GM21515 (cell line): ENCODE measurements at regions not wholly inside any gene's neighbourhood (a gene's known extent, or its start where the extent isn't known, plus 50 kb on each side); places are given as distances from the start of the nearest gene placed in this dataset.

Experiments
- ATAC-seq: cut with Tn5 transposase; IDR thresholded peaks from one replicate; pipeline ENCODE4 v1.9.1; 2021; ENCODE audit not compliant: unreplicated experiment

DNA sequence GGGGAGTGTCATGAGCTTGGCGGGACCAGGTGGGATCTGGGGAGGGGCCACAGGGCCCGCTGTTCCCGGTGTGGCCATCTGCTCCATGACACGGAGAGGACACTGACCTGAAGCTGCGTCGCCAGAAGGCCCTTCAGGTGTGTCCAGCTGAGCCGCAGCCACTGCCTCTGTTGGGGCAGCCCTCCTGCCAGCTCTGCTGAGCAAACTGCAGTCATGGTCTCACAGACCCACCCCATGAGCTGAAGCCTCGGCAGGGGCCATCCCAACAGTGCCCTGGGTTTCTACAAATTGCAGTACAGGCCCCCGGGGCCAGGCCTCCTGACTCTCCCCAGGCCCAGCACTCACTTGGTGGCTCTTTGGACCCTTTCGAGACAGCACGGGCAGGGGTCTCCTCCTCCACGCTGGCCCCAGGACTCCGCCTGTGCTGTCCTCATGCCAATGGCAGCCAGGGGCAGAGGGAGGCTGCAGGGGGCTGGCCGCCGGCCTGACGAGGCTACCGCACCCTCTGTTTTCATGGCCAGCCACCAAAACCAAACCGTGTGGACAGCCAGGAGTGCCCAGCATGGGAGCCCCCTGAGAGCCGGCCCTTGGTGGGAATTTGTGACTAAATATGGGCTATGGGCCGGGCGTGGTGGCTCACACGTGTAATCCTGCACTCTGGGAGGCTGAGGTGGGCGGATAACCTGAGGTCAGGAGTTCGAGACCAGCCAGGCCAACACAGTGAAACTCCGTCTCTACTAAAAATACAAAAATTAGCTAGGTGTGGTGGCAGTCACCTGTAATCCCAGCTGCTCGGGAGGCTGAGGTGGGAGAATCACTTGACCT is 175.2 kb upstream of the SALL3 start:
- ATAC-seq = no peak

DNA sequence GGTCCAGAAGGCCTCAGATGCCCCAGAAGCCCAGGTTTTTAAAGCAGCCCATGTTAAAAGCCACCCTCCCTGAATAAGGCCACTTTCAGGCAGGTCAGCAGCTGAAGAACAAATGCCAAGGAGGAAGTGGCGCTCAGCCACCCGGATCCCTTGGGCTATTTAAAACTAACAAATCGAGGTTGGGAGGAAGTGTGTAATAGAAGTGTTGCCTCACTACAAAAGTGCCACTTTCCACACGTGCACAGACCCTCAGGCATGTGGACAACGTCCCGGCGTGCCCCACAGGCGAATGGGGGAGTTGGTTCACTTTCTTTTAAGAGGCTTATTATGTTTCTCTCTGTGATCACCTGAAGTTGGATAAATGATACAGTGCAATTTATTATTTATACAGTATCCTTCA is 173.8 kb upstream of the SALL3 start:
- no peak for ATAC-seq

DNA sequence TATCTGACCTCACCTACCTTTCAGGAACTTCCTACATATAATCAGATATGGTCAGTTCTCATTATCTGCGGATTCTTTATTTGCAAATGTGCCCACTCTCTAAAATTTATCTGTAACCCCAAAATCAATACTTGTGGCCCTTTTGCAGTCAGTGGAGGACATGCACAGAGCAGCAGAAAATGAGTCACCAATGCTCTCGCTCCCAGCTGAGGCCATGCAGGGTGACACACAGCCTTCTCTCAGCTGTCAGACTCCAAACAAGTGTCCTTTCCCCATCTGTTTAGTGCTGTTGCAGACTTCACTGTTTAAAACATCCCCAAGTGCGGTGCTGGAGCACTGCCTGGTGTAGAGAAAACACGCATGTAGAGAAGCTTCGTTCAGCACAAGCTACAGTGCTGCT is 171.9 kb upstream of the SALL3 start:
- ATAC-seq = no peak

- ATAC-seq = no peak
Observed at GRCh38 chr18:78809845-78810244, 169.8 kb upstream of the SALL3 start.

- no peak for ATAC-seq
Observed at GRCh38 chr18:78810706-78811105, 168.9 kb upstream of the SALL3 start.

GRCh38 chr18:78812067-78812466 is 167.6 kb upstream of the SALL3 start:
- ATAC-seq = no peak

- no peak for ATAC-seq
Observed at GRCh38 chr18:78813156-78813555, 166.5 kb upstream of the SALL3 start.

- no peak for ATAC-seq
Observed at GRCh38 chr18:78813936-78814710, 165.5 kb upstream of the SALL3 start.

DNA sequence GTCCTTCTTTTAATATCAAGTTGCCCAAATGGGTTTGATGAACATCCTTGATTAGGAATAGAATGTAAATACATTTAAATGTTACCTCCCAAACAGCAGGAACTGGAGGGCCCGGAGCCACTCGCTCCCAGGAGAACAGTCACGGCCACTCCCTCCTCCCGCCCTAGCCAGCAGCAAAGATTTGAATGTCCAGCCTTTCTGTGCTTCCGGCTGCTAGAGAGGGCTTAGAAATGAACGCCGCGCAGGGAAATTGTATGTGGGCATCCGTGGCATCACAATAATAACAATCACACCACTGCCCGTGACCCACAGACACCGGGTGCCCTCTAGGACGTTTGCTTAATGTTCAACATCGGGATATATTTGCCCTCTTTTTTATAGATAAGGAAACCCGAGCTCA is 164.9 kb upstream of the SALL3 start:
- no peak for ATAC-seq

DNA sequence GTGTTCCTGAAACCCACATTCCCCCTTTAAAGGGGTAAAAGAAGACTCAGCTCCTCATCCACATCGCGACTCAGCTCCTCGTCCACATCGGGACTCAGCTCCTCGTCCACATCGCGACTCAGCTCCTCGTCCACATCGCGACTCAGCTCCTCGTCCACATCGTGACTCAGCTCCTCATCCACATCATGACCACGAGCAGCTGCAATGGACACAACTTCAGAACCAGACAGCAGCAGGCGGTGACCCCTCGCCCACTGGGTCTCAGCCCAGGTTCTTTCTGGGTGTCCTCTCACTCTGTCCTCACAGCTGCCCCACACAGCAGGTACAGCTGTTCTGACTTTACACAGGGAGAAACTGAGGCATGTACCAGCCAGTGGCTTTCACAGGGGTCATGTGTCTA is 163.5 kb upstream of the SALL3 start:
- no peak for ATAC-seq

DNA sequence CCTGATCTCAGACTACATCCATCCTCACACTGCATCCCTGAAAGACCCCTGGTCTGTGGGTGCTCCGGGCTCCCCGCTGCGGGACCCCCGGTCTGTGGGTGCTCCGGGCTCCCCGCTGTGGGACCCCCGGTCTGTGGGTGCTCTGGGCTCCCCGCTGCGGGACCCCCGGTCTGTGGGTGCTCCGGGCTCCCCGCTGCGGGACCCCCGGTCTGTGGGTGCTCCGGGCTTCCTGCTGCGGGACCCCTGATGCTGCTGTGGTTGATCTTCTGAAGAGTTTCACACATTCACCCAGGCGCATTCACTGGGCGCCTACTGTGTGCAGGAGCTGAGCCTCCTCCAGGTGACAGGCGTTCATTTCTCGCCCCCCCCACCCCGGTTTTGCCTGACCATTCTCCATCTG is 162.7 kb upstream of the SALL3 start:
- ATAC-seq = no peak

DNA sequence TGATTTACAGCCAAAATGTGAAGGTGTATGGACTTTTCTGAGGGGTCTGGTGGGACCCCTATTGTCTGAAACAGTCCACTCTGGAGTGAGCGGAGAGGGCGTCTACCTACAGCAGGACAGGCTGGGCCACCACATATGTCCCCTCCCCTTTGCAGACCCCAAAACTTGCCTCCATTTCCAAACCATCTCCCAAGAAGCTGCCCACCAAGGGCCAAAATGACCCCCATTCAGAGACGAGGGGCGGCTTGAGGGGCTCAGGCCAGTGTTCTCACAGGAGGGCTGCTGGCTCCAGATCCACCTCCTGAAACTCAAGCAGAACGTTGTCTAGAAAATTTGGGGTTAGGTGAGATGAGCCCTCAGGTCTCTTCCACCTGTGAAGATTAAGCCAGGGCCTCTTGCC is 161.1 kb upstream of the SALL3 start:
- ATAC-seq = no peak

DNA sequence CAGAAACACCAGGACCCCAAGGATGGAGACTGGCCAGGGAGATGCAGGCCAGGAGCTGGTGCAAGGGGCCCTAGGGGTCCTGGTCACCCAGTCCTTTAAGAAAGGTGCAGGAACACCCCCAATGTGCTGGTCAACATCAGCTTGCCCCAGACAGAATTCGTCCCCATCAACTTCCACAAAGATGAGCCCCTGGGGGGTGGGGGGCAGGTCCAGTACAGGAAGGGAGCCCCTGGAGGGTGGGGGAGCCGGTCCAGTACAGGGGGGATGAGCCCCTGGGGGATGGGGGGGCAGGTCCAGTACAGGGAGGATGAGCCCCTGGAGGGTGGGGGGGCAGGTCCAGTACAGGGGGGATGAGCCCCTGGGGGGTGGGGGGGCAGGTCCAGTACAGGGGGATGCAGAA is 160.7 kb upstream of the SALL3 start:
- ATAC-seq = no peak

GRCh38 chr18:78820161-78820834 is 159.3 kb upstream of the SALL3 start:
- ATAC-seq = no peak

DNA sequence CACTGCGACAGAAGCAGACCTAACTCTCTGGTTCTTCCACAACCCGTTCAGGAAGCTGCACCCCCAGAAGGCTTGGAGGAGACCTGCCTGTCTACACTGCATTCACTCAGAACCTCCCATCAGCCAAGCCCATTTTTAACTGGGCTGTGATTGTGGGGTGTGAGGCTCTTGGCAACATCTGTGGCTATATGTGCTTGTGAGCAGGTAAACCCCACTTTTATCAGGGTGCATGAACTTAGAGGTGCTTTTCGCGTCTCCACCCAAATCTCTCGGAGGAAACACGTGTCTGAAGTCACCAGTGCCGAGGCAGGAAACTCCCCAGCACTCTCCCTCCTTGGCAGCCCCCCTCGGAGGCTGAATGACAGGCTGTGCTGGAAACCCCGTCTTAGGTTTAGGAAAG is 158.2 kb upstream of the SALL3 start:
- ATAC-seq = no peak

GRCh38 chr18:78822171-78822948 is 157.3 kb upstream of the SALL3 start:
- ATAC-seq = no peak

DNA sequence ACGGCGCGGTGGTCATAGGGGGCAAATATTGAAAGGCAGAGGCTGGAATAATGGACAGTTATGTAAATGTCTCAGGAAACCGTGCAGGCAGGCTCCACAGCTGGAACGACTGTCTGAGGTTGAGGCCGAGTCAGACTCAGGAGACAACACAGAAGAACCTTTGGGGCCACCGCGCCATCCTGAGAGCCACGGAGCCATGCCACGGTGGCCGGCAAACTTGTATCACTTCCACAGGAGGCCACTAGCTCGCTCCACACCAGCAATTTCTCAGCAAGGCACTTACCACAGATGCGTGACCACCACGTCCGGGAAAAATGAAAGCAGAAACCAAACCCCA is 156.7 kb upstream of the SALL3 start:
- ATAC-seq = no peak

DNA sequence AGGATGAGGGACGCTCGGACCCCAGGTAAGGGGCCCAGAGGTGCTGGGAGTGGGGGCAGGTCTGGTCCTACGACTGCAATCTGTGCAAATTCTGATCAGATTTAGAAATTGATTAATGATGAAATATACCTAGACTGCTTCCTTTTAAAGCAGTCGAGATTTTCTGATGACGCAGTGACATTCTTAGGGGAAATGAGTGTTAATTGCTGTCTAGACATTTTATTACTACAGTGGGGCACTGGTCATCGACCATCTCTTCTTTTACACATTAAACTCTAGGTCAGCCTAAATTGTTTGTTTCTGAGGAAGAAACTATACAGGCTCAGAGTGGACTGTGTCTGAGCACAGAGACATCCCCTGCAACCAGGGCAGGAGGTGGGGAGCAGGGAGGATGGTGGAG is 154.4 kb upstream of the SALL3 start:
- ATAC-seq = no peak

DNA sequence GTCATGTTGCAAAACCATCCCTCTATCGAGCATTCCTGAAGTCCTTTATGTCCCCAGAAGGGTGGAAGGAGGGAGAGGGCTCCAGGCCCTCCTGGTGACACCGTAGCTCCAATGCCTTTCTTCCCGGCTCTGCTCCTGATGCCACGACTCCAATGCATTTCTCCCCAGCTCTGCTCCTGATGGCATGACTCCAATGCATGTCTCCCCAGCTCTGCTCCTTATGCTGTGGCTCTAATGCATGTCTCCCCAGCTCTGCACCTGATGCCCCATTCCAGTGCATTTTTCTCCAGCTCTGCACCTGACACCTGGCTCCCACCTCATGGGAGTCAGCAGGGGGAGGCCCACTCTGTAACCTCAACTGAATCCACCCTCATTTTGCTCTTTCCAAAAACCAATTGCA is 153.0 kb upstream of the SALL3 start:
- ATAC-seq = no peak

DNA sequence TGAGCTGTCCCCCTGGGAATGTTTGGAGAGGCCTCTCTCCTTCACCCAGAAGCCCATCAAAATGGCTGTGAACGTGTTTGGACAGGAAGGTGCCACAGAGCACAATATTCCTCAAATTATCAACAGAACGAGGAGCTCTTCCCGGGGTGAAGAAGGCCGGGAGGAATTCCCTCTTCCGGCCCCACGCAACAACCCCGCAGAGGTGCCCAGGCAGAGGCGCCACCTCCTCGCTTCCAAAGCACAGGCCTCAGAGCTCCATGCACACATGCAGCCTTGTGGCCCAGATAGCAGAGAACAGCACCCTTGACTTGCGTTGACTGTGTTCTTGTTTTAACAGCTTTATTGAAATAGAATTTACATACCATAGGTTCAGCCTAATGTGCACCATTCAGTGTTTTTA is 152.5 kb upstream of the SALL3 start:
- ATAC-seq = no peak

DNA sequence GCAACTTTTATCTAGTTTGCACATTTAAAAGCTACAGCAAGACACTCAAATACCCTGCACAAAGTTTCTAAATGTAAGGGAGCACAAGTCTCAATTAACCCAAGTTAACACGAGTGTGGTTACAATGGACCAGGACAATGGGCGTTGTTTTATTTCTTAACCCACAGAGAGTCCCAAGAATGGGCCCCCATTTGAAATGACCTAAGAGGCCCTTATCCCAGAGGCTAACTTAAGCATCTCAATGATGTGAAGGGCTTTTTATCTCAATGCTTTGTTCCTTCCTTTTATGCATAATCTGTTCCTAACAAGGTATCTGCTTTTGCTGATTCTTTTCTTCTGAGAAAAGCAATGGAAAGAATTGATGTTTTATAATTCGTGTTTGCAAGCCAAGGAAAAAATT is 151.5 kb upstream of the SALL3 start:
- no peak for ATAC-seq
